ENCODE measurements at regions not wholly inside any gene's neighbourhood (a gene's known extent, or its start where the extent isn't known, plus 50 kb on each side); places are given as distances from the start of the nearest gene placed in this dataset.

DNA sequence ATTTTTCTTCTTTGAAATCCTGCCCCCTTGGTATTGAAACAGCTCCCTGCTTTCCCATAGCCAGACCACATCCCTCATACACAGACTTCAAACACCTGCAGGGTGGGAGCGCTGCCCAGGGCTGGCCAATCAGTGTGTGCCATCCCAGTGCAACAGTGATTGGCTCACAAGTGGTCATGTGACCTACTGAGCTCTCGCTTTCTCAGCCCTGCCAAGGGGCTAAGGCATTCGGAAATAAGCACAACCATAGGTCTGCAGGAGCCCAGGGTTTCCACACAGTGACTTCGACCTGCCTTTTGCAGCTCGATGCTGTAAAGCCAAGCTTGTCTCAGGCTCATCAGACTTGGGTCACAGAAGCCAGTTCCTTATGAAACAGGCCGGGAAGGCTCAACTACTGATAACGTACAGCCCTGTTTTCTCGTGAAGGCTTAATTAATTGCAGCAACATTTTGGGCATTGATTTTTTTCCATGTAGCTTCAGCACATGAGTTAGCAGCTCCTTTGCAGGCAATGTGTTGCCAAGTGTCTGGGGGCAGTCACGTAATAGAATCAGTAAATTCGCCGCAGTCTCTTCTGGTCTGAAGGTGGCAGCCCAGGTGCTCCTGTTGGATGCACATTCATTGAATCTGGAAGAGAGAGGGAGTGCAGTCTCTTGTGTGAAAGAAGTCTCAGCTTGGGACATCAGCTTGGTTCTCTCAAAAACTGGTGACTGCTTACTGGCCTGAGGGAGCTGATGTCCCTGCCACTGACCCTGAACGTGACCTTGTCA is 1091.8 kb downstream of the AACS start:
- TF ChIP-seq, protein P1, sequence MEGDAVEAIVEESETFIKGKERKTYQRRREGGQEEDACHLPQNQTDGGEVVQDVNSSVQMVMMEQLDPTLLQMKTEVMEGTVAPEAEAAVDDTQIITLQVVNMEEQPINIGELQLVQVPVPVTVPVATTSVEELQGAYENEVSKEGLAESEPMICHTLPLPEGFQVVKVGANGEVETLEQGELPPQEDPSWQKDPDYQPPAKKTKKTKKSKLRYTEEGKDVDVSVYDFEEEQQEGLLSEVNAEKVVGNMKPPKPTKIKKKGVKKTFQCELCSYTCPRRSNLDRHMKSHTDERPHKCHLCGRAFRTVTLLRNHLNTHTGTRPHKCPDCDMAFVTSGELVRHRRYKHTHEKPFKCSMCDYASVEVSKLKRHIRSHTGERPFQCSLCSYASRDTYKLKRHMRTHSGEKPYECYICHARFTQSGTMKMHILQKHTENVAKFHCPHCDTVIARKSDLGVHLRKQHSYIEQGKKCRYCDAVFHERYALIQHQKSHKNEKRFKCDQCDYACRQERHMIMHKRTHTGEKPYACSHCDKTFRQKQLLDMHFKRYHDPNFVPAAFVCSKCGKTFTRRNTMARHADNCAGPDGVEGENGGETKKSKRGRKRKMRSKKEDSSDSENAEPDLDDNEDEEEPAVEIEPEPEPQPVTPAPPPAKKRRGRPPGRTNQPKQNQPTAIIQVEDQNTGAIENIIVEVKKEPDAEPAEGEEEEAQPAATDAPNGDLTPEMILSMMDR (IDR thresholded peaks at IDR 0.05; ENCODE audit: insufficient read depth, low read length, poor library complexity, severe bottlenecking) = no peak
- TF ChIP-seq EZH2phosphoT487 (conservative IDR thresholded peaks at IDR 0.05; ENCODE audit: low read length) = no peak
